ENCODE measurements at regions not wholly inside any gene's neighbourhood (a gene's known extent, or its start where the extent isn't known, plus 50 kb on each side); places are given as distances from the start of the nearest gene placed in this dataset.

DNA sequence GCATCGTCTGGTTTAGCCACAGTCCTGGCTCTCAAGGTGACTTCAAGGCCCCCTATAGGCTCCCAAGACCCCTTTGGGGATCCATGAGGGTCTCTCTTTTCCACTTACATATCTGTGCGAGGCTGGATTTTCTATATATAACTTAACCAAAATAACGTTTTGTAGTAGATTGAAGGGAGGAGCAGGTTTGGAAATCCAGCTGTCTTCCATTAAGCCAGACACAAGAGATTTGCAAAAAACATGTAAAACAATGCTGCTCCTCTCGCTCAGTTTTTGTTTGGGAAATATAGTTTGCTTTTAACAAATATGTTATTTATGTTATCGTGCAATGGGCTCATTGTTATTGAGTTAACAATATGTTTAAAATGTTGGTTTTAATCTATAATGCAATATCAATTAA, 811.2 kb downstream of the TYW1 start:
- Mint-ChIP-seq H3K4me1 (ENCODE audit: low read depth) (no peaks in the 10 kb centered on the region), H3K27ac (no peak overlapping the region), H3K36me3 (ENCODE audit: low read depth) (no peaks in the 10 kb centered on the region), H3K27me3 (ENCODE audit: low read depth) (no peaks in the 10 kb centered on the region), H3K9me3 (peaks cover 48% of the 10 kb centered on the region), H3K4me3 (no peak overlapping the region)
- no peak for DNase-seq (ENCODE audit: low spot score)

DNA sequence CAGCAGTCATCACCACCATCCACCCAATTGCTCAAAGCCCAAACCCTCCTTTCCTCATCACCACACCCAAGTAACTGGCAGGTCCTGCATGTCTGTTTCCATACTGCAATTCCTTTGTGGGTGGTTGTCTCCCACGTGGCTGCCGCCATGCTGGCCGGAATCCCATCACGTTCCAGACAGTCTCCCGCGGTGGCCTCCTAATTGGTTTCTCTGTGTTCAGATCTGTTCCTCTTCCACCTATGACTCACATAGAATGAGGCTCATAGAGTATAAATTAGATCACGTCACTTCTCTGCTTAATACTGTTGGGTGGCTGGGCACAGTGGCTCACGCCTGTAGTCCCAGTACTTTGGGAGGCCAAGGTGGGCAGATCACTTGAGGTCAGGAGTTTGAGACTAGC, 813.0 kb downstream of the TYW1 start:
- H3K4me1 Mint-ChIP-seq (ENCODE audit: low read depth) = no peaks in the 10 kb centered on the region
- H3K9me3 Mint-ChIP-seq = peaks cover 44% of the 10 kb centered on the region
- H3K4me3 Mint-ChIP-seq = no peak overlapping the region
- H3K27ac Mint-ChIP-seq = no peak overlapping the region
- H3K36me3 Mint-ChIP-seq (ENCODE audit: low read depth) = no peaks in the 10 kb centered on the region
- H3K27me3 Mint-ChIP-seq (ENCODE audit: low read depth) = no peaks in the 10 kb centered on the region
- DNase-seq (ENCODE audit: low spot score) = no peak

DNA sequence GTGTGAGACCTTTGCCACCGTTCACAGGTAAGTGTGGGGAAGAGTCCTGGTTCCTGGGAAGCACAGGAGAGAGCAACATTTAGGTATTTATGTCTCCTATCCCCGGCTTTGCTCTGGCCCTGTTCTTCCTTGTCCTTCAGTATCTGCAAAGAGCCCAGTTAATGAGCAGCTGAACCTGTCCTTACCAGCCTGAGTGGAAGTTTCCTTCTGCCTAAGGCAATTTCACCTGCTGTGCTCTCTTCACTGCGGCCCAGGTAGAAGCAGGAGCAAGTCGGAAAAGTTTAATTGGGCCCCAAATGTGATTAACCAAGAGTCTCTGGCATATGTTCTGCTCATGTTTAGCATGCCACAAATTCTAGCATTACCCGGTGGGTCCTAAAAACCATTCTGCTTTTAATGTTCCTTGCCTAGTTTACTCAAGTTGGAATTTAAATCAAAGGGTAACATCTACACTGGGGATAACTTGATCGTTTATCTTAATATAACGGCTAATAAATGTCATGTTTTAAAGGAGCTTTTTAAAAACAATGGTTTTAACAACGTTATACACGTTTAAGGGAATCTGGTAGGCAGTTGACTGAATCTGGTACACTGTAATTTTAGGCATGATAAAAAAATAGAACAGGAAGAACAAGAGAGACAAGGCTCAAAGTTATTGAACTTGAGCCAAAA, 817.1 kb downstream of the TYW1 start:
- Mint-ChIP-seq H3K27ac (no peak overlapping the region), H3K36me3 (ENCODE audit: low read depth) (no peaks in the 10 kb centered on the region), H3K27me3 (ENCODE audit: low read depth) (no peaks in the 10 kb centered on the region), H3K4me3 (no peak overlapping the region), H3K9me3 (peaks cover 46% of the 10 kb centered on the region), H3K4me1 (ENCODE audit: low read depth) (no peaks in the 10 kb centered on the region)
- no peak for DNase-seq (ENCODE audit: low spot score)

DNA sequence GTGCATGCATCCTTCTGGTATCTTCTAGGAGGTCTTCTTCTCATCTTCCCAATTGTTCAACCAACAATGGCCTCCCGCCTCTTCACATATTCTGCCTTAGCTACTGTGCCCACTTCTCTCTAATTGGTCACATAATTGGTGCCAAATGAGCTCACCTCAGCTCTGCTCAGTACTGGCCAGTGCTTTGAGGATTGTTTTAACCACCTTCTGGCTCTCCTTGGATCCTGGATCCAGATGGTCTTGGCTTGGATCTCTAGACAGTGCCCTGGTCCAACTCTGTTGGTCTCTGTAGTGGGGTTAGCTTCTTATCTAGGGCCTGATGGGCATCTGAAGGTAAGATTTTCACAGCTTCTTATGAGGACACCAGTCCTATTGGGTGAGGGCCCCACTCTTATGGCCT, 820.8 kb downstream of the TYW1 start:
- H3K36me3 Mint-ChIP-seq (ENCODE audit: low read depth) = no peaks in the 10 kb centered on the region
- no peaks in the 10 kb centered on the region for H3K27me3 Mint-ChIP-seq (ENCODE audit: low read depth)
- H3K4me3 Mint-ChIP-seq = no peak overlapping the region
- H3K27ac Mint-ChIP-seq = no peak overlapping the region
- no peak for DNase-seq (ENCODE audit: low spot score)
- H3K4me1 Mint-ChIP-seq (ENCODE audit: low read depth) = no peaks in the 10 kb centered on the region
- peaks cover 43% of the 10 kb centered on the region for H3K9me3 Mint-ChIP-seq

DNA sequence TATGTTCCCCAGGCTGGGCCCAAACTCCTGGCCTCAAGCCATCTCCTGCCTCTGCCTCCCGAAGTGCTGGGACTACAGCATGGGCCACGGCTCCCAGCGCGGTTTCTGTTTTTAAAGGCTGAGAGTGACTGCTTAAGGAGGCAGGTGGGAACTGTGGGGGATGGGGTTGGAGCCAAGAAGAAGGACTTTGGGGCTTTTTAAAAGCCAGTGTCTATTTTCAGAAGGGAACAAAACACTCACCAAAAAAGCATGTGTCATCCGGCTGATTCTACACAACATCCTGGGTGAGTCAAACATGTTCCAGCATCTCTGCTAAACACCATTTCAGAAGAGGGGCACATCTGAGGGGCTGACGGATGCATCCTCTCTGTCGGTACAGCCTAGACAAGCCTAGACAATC, 824.5 kb downstream of the TYW1 start:
- Mint-ChIP-seq H3K9me3 (peaks cover 40% of the 10 kb centered on the region), H3K36me3 (ENCODE audit: low read depth) (no peaks in the 10 kb centered on the region), H3K4me3 (no peak overlapping the region), H3K4me1 (ENCODE audit: low read depth) (no peaks in the 10 kb centered on the region), H3K27me3 (ENCODE audit: low read depth) (no peaks in the 10 kb centered on the region), H3K27ac (no peak overlapping the region)
- DNase-seq (ENCODE audit: low spot score) = no peak

DNA sequence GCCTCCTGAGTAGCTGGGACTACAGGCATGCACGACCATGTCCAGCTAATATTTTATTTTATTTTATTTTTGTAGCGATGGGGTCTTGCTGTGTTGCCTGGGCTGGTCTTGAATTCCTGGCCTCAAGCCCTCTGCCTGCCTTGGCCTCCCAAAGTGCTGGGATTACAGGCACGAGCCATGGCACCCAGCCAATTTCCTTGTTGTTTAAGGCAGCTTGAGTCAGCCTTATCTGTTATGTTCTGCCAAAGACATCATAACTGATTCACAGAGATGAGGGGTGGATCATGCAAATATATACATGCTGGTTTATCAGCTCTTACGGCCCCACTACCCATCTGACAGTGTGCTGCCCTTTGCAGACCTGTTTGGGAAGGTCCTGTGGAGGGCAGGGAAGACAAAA, 826.7 kb downstream of the TYW1 start:
- no peak for DNase-seq (ENCODE audit: low spot score)
- H3K9me3 Mint-ChIP-seq = peaks cover 40% of the 10 kb centered on the region
- H3K4me3 Mint-ChIP-seq = no peak overlapping the region
- no peaks in the 10 kb centered on the region for H3K4me1 Mint-ChIP-seq (ENCODE audit: low read depth)
- H3K27me3 Mint-ChIP-seq (ENCODE audit: low read depth) = no peaks in the 10 kb centered on the region
- no peaks in the 10 kb centered on the region for H3K36me3 Mint-ChIP-seq (ENCODE audit: low read depth)
- no peak overlapping the region for H3K27ac Mint-ChIP-seq

DNA sequence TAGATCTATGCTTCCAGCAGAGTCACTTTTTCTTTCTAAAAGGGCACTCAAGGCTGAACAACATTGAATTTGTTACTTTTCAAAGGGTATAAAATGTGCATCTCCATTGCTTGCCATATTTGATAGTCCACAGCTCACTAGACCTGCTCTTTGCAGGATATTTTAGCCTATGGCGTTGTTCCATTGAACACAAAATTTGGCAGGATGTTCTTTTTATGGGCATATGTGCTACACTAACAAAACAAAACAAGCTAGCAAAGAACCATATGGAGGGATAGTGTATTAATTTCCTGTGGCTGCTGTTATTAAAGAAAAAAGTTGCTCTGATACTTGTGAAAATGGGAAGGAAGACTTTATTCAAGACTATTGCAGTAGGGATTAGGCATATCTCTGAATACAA, 828.7 kb downstream of the TYW1 start:
- no peaks in the 10 kb centered on the region for H3K4me1 Mint-ChIP-seq (ENCODE audit: low read depth)
- H3K36me3 Mint-ChIP-seq (ENCODE audit: low read depth) = no peaks in the 10 kb centered on the region
- H3K27me3 Mint-ChIP-seq (ENCODE audit: low read depth) = no peaks in the 10 kb centered on the region
- H3K4me3 Mint-ChIP-seq = no peak overlapping the region
- peaks cover 27% of the 10 kb centered on the region for H3K9me3 Mint-ChIP-seq
- DNase-seq (ENCODE audit: low spot score) = no peak
- no peak overlapping the region for H3K27ac Mint-ChIP-seq

DNA sequence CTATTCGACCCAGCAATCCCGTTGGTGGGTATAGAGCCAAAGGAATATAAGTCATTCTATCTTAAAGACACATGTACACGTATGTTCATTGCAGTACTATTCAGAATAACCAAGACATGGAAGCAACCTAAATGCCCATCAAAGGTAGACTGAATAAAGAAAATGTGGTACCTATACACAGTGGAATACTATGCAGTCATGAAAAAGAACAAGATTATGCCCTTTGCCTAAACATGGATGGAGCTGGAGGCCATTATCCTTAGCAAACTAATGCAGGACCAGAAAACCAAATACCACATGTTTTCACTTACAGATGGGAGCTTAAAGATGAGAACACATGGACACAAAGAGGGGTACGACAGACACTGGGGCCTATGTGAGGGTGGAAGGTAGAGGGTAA, 845.3 kb downstream of the TYW1 start:
- no peaks in the 10 kb centered on the region for H3K4me1 Mint-ChIP-seq (ENCODE audit: low read depth)
- DNase-seq (ENCODE audit: low spot score) = no peak
- H3K36me3 Mint-ChIP-seq (ENCODE audit: low read depth) = no peaks in the 10 kb centered on the region
- H3K9me3 Mint-ChIP-seq = peaks cover 40% of the 10 kb centered on the region
- no peaks in the 10 kb centered on the region for H3K27me3 Mint-ChIP-seq (ENCODE audit: low read depth)
- H3K27ac Mint-ChIP-seq = no peak overlapping the region
- H3K4me3 Mint-ChIP-seq = no peak overlapping the region

DNA sequence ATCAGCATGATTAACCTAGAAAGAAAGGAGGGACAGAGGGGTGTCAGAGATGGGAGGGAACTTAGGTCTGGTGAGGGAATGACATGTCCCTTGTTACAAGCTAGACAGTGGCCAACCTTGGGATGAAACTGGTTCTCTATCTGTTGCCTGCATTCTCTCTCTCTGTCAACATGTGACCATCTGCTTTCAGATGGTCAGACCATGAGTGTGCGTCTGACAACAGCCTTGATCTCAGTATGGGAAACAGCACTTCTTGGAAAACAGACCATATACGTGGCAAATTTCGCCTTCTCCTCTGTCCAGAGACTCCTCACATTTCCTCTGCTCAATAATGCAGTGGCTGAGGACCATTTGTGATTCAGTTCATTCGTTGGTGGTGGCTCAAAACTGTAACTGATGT, 845.9 kb downstream of the TYW1 start:
- peaks cover 43% of the 10 kb centered on the region for H3K9me3 Mint-ChIP-seq
- no peak for DNase-seq (ENCODE audit: low spot score)
- no peaks in the 10 kb centered on the region for H3K36me3 Mint-ChIP-seq (ENCODE audit: low read depth)
- H3K27me3 Mint-ChIP-seq (ENCODE audit: low read depth) = no peaks in the 10 kb centered on the region
- no peaks in the 10 kb centered on the region for H3K4me1 Mint-ChIP-seq (ENCODE audit: low read depth)
- no peak overlapping the region for H3K27ac Mint-ChIP-seq
- no peak overlapping the region for H3K4me3 Mint-ChIP-seq

DNA sequence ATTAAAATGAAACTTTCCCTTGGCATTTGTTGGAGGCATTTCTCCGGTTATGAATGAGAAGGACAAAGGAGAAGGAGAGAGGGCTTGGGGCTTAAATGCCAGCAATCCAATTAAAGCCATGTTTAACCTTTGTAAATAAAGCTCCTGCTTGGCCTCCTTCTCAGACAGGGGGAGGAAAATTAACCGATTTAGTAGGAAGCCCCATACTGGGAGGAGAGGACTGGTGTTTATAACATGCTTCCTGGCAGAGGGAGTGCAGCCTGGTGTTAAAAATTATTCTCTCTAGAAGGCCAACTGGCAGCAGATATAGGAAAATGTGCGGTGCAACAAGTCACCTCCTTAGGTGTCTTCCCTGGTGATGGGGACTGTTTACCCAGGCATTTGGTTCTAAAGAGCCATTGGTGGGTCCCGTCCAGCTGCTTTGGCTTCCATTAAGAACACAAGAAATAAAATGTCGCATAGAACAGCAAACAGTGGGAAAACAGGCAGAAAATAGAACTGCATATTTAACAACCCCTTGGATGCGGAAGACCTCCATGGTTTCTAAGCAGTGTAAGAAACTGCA, 846.5 kb downstream of the TYW1 start:
- no peaks in the 10 kb centered on the region for H3K4me1 Mint-ChIP-seq (ENCODE audit: low read depth)
- H3K27me3 Mint-ChIP-seq (ENCODE audit: low read depth) = no peaks in the 10 kb centered on the region
- no peak for DNase-seq (ENCODE audit: low spot score)
- no peak overlapping the region for H3K4me3 Mint-ChIP-seq
- no peak overlapping the region for H3K27ac Mint-ChIP-seq
- no peaks in the 10 kb centered on the region for H3K36me3 Mint-ChIP-seq (ENCODE audit: low read depth)
- H3K9me3 Mint-ChIP-seq = peaks cover 47% of the 10 kb centered on the region

DNA sequence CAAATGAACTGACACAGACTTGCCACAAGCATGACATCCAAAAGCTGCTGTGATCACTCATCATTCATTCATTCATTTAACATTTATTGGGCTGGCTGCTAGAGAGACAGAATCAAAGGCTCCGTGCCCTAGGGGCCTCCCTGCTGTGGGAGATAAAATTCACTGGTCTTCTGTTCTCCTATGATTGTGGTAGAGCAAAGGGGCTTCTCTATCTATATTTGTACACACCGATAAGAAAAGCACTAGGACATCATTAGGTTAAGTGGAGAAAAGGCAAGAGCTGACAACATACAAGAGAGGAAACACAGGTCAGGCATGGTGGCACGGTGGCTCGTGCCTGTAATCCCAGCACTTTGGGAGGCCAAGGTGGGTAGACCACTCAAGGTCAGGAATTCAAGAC, 847.0 kb downstream of the TYW1 start:
- H3K9me3 Mint-ChIP-seq = peaks cover 52% of the 10 kb centered on the region
- H3K27me3 Mint-ChIP-seq (ENCODE audit: low read depth) = no peaks in the 10 kb centered on the region
- DNase-seq (ENCODE audit: low spot score) = no peak

DNA sequence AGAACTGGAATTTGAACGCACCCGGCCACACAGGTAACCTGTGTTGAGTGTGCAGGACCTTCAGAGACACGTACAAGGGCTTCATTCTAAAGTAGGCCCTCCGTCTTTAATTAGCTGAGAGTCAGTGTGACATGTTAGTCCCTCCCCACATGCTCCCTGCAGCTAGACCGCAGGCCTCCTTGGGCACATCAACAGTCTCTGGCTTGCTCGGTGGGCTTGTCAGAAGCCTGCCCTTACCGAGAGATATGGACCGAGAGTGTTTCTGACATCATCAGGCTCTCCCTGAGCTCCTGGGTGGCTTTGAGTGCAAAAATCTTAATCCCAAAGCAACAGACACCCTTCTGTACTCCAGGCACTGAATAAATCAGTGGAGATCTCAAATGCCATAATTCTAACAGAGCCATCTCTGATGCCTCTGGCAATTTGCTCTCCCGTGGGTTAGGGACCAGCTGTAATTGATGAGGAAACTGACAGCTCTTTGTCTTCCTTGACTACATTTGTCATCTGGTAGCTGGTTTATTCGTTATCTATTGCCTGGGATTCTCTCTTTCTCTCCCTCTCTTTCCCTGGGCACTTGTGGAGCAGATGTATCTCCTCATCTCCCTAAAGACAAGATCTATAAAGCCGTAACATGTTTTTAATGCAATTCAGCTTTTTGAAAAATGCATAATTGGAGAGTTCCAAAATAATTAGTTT, 850.6 kb downstream of the TYW1 start:
- DNase-seq (ENCODE audit: low spot score) = no peak
- no peaks in the 10 kb centered on the region for H3K36me3 Mint-ChIP-seq (ENCODE audit: low read depth)
- H3K9me3 Mint-ChIP-seq = peaks cover 48% of the 10 kb centered on the region
- H3K27ac Mint-ChIP-seq = no peak overlapping the region
- H3K4me3 Mint-ChIP-seq = no peak overlapping the region
- no peaks in the 10 kb centered on the region for H3K4me1 Mint-ChIP-seq (ENCODE audit: low read depth)
- H3K27me3 Mint-ChIP-seq (ENCODE audit: low read depth) = no peaks in the 10 kb centered on the region

More for the DNA sequence above, 847.0 kb downstream of the TYW1 start:
- Mint-ChIP-seq H3K4me1 (ENCODE audit: low read depth) (no peaks in the 10 kb centered on the region), H3K4me3 (no peak overlapping the region), H3K36me3 (ENCODE audit: low read depth) (no peaks in the 10 kb centered on the region), H3K27ac (no peak overlapping the region)

DNA sequence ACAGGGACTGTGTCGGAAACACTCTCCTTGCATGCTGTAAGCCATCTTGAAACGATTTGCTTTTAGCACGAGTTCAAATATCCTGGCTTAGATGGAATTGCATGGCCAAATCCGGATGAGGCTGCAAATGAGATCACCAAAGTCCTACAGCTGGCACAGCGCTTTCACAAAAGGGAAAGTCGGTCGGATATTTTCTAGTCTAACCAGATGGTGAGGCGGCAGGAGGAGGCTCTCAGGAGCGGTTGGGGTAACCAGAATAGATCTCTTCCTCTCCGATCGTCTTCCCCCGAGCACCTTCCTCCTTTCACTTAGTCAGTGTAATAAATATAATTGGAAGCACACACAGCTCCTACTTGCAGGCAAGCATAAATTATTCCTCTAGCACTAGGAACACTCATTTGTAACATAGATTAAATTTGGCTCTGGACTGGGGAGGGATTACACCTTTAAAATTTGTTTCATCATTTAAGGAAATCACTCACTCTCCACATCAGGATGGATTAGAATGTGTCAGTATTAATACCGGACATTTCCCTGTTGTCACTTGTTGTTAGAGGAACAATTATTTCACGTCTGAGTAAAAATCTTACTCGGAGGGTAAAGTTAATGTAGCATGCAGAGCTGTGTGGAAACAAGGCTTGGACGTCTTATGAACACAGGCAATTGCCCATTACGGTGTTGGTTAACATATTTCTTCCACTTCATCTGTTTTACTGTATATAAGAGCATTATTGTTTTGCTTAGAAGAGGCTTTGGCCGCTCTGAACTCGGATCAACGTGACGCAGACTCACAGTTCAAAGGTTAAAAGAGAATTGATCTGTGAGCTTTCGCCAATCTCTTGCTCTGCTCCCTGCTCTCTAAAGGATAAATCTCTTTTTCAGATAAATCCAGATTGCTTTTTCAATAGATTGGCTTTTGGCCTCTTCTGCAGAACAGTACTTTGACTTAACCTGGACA, 857.9 kb downstream of the TYW1 start:
- no peaks in the 10 kb centered on the region for H3K36me3 Mint-ChIP-seq (ENCODE audit: low read depth)
- H3K27ac Mint-ChIP-seq = no peak overlapping the region
- no peak overlapping the region for H3K4me3 Mint-ChIP-seq

DNA sequence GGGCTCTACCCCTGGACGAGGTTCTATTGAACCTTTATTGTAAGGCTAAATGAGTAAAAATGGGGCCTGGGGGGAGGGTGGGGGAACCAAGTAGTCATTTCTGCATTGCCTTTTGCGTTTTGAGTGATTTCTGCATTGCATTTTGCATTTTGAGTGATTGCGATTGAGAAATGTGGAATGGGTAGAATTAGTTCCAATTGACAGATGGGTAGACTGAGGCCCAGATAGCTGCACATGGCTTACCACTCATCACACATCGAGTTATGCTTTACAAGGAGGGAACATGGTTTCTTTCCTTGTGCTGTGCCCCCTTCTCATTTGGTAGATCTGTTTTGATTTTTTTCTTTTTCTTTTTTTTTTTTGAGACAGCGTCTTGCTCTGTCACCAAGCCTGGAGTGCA, 858.7 kb downstream of the TYW1 start:
- Mint-ChIP-seq H3K9me3 (peaks cover 59% of the 10 kb centered on the region), H3K4me3 (no peak overlapping the region), H3K4me1 (ENCODE audit: low read depth) (no peaks in the 10 kb centered on the region), H3K27ac (no peak overlapping the region), H3K27me3 (ENCODE audit: low read depth) (no peaks in the 10 kb centered on the region), H3K36me3 (ENCODE audit: low read depth) (no peaks in the 10 kb centered on the region)
- no peak for DNase-seq (ENCODE audit: low spot score)

More for the DNA sequence above, 857.9 kb downstream of the TYW1 start:
- Mint-ChIP-seq H3K27me3 (ENCODE audit: low read depth) (no peaks in the 10 kb centered on the region), H3K4me1 (ENCODE audit: low read depth) (no peaks in the 10 kb centered on the region), H3K9me3 (peaks cover 55% of the 10 kb centered on the region)
- DNase-seq (ENCODE audit: low spot score) = no peak
